ENCODE measurements at regions not wholly inside any gene's neighbourhood (a gene's known extent, or its start where the extent isn't known, plus 50 kb on each side); places are given as distances from the start of the nearest gene placed in this dataset.

- no peak overlapping the region for H3K9ac ChIP-seq (ENCODE audit: low read length in 5 of 5)
- H3K9me3 ChIP-seq (ENCODE audit: control insufficient read depth in 5 of 5, low read length in 5 of 5), result peaks cover 0 to 2% (median 0%) of the 10 kb centered on the region in 5 donors
- H3K36me3 ChIP-seq (ENCODE audit: control insufficient read depth in 5 of 5, insufficient read depth in 5 of 5, low read length in 5 of 5), result no peaks in the 10 kb centered on the region
- H3K4me1 ChIP-seq (ENCODE audit: control insufficient read depth in 5 of 5, insufficient read depth in 5 of 5, low read length in 5 of 5), result peaks cover 0 to 5% (median 0%) of the 10 kb centered on the region in 5 donors
- H3K27ac ChIP-seq (ENCODE audit: low read depth, low read length), result no peak overlapping the region
- no peak overlapping the region for H3K4me3 ChIP-seq (ENCODE audit: low read depth in 1 of 5, low read length in 5 of 5)
- peaks cover 0 to 22% (median 16%) of the 10 kb centered on the region in 5 donors for H3K27me3 ChIP-seq (ENCODE audit: control insufficient read depth in 5 of 5, insufficient read depth in 4 of 5, low read length in 5 of 5)
Measured at GRCh38 chr5:3105581-3105980, 354.1 kb upstream of the IRX2 start.

DNA sequence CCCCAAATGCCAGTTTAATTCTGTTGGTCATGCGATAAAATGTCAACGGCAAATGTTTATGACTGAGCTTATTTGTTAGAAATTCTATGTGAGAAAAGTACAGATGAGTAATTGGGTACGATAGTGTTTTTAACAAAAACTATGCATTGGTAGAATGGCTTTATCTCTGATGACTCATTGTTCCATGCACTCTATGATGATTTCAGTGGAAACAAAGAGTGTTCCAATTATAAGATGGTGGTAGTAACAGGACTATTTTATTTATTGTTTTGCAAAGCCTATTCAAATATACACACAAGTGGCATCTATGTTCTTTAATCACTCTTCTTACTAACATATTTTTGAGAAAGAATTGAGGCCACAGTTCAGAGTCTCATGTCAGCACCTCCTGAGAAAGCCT is 353.7 kb upstream of the IRX2 start:
- Histone ChIP-seq H3K4me1 (ENCODE audit: control insufficient read depth in 5 of 5, insufficient read depth in 5 of 5, low read length in 5 of 5) (peaks cover 0 to 5% (median 0%) of the 10 kb centered on the region in 5 donors), H3K36me3 (ENCODE audit: control insufficient read depth in 5 of 5, insufficient read depth in 5 of 5, low read length in 5 of 5) (no peaks in the 10 kb centered on the region), H3K4me3 (ENCODE audit: low read depth in 1 of 5, low read length in 5 of 5) (no peak overlapping the region), H3K9me3 (ENCODE audit: control insufficient read depth in 5 of 5, low read length in 5 of 5) (peaks cover 0 to 2% (median 0%) of the 10 kb centered on the region in 5 donors), H3K27ac (ENCODE audit: low read depth, low read length) (no peak overlapping the region), H3K27me3 (ENCODE audit: control insufficient read depth in 5 of 5, insufficient read depth in 4 of 5, low read length in 5 of 5) (peaks cover 0 to 23% (median 16%) of the 10 kb centered on the region in 5 donors), H3K9ac (ENCODE audit: low read length in 5 of 5) (no peak overlapping the region)

GRCh38 chr5:3104429-3105060 is 353.1 kb upstream of the IRX2 start:
- Histone ChIP-seq H3K27me3 (ENCODE audit: control insufficient read depth in 5 of 5, insufficient read depth in 4 of 5, low read length in 5 of 5) (peaks cover 0 to 26% (median 16%) of the 10 kb centered on the region in 5 donors), H3K27ac (ENCODE audit: low read depth, low read length) (no peak overlapping the region), H3K36me3 (ENCODE audit: control insufficient read depth in 5 of 5, insufficient read depth in 5 of 5, low read length in 5 of 5) (no peaks in the 10 kb centered on the region), H3K9ac (ENCODE audit: low read length in 5 of 5) (no peak overlapping the region), H3K4me1 (ENCODE audit: control insufficient read depth in 5 of 5, insufficient read depth in 5 of 5, low read length in 5 of 5) (peaks cover 0 to 5% (median 0%) of the 10 kb centered on the region in 5 donors), H3K4me3 (ENCODE audit: low read depth in 1 of 5, low read length in 5 of 5) (no peak overlapping the region), H3K9me3 (ENCODE audit: control insufficient read depth in 5 of 5, low read length in 5 of 5) (peaks cover 0 to 2% (median 0%) of the 10 kb centered on the region in 5 donors)

- peaks cover 0 to 23% (median 16%) of the 10 kb centered on the region in 5 donors for H3K27me3 ChIP-seq (ENCODE audit: control insufficient read depth in 5 of 5, insufficient read depth in 4 of 5, low read length in 5 of 5)
- H3K36me3 ChIP-seq (ENCODE audit: control insufficient read depth in 5 of 5, insufficient read depth in 5 of 5, low read length in 5 of 5), result no peaks in the 10 kb centered on the region
- no peak overlapping the region for H3K9ac ChIP-seq (ENCODE audit: low read length in 5 of 5)
- H3K27ac ChIP-seq (ENCODE audit: low read depth, low read length), result no peak overlapping the region
- no peak overlapping the region for H3K4me3 ChIP-seq (ENCODE audit: low read depth in 1 of 5, low read length in 5 of 5)
- peaks cover 0 to 2% (median 0%) of the 10 kb centered on the region in 5 donors for H3K9me3 ChIP-seq (ENCODE audit: control insufficient read depth in 5 of 5, low read length in 5 of 5)
- peaks cover 0 to 5% (median 0%) of the 10 kb centered on the region in 5 donors for H3K4me1 ChIP-seq (ENCODE audit: control insufficient read depth in 5 of 5, insufficient read depth in 5 of 5, low read length in 5 of 5)
Measured at GRCh38 chr5:3103262-3103811, 351.9 kb upstream of the IRX2 start.

GRCh38 chr5:3102531-3102930 is 351.1 kb upstream of the IRX2 start:
- no peaks in the 10 kb centered on the region for H3K36me3 ChIP-seq (ENCODE audit: control insufficient read depth in 5 of 5, insufficient read depth in 5 of 5, low read length in 5 of 5)
- H3K27me3 ChIP-seq (ENCODE audit: control insufficient read depth in 5 of 5, insufficient read depth in 4 of 5, low read length in 5 of 5), result peaks cover 0 to 21% (median 13%) of the 10 kb centered on the region in 5 donors
- peaks cover 0 to 2% (median 0%) of the 10 kb centered on the region in 5 donors for H3K9me3 ChIP-seq (ENCODE audit: control insufficient read depth in 5 of 5, low read length in 5 of 5)
- H3K27ac ChIP-seq (ENCODE audit: low read depth, low read length), result no peak overlapping the region
- no peak overlapping the region for H3K9ac ChIP-seq (ENCODE audit: low read length in 5 of 5)
- peaks cover 0 to 5% (median 0%) of the 10 kb centered on the region in 5 donors for H3K4me1 ChIP-seq (ENCODE audit: control insufficient read depth in 5 of 5, insufficient read depth in 5 of 5, low read length in 5 of 5)
- no peak overlapping the region for H3K4me3 ChIP-seq (ENCODE audit: low read depth in 1 of 5, low read length in 5 of 5)

DNA sequence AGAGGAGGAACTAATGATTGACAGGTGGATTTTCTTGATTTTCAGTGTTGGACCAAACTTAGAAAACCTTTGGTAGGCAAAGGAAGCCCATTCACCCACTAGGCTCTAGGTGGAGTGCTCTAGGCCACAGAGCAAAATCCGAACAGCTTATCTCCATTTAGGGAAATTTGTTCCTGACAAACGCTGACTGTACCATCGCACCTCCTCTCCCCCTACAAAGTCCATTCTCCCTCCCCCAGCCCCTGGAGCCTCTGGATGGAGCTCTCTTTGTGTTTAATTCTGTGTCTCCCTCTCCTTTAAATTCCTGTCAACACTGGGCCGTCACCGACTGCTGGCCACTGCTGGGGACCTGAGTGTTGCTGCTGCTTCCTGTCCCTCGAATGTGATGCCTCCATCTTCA is 350.1 kb upstream of the IRX2 start:
- no peak overlapping the region for H3K27ac ChIP-seq (ENCODE audit: low read depth, low read length)
- H3K36me3 ChIP-seq (ENCODE audit: control insufficient read depth in 5 of 5, insufficient read depth in 5 of 5, low read length in 5 of 5), result no peaks in the 10 kb centered on the region
- H3K9me3 ChIP-seq (ENCODE audit: control insufficient read depth in 5 of 5, low read length in 5 of 5), result peaks cover 0 to 2% (median 0%) of the 10 kb centered on the region in 5 donors
- H3K4me3 ChIP-seq (ENCODE audit: low read depth in 1 of 5, low read length in 5 of 5), result no peak overlapping the region
- H3K4me1 ChIP-seq (ENCODE audit: control insufficient read depth in 5 of 5, insufficient read depth in 5 of 5, low read length in 5 of 5), result peaks cover 0 to 5% (median 0%) of the 10 kb centered on the region in 5 donors
- H3K9ac ChIP-seq (ENCODE audit: low read length in 5 of 5), result no peak overlapping the region
- peaks cover 0 to 21% (median 4%) of the 10 kb centered on the region in 5 donors for H3K27me3 ChIP-seq (ENCODE audit: control insufficient read depth in 5 of 5, insufficient read depth in 4 of 5, low read length in 5 of 5)

- Histone ChIP-seq H3K36me3 (ENCODE audit: control insufficient read depth in 5 of 5, insufficient read depth in 5 of 5, low read length in 5 of 5) (no peaks in the 10 kb centered on the region), H3K9ac (ENCODE audit: low read length in 5 of 5) (no peak overlapping the region), H3K4me3 (ENCODE audit: low read depth in 1 of 5, low read length in 5 of 5) (no peak overlapping the region), H3K4me1 (ENCODE audit: control insufficient read depth in 5 of 5, insufficient read depth in 5 of 5, low read length in 5 of 5) (peaks cover 0 to 5% (median 0%) of the 10 kb centered on the region in 5 donors), H3K27me3 (ENCODE audit: control insufficient read depth in 5 of 5, insufficient read depth in 4 of 5, low read length in 5 of 5) (peaks cover 0 to 21% (median 4%) of the 10 kb centered on the region in 5 donors), H3K9me3 (ENCODE audit: control insufficient read depth in 5 of 5, low read length in 5 of 5) (peaks cover 0 to 2% (median 0%) of the 10 kb centered on the region in 5 donors), H3K27ac (ENCODE audit: low read depth, low read length) (no peak overlapping the region)
Measured at GRCh38 chr5:3100921-3101551, 349.6 kb upstream of the IRX2 start.

GRCh38 chr5:3099954-3100353 is 348.5 kb upstream of the IRX2 start:
- Histone ChIP-seq H3K27me3 (ENCODE audit: control insufficient read depth in 5 of 5, insufficient read depth in 4 of 5, low read length in 5 of 5) (peaks cover 0 to 21% (median 4%) of the 10 kb centered on the region in 5 donors), H3K27ac (ENCODE audit: low read depth, low read length) (no peak overlapping the region), H3K9ac (ENCODE audit: low read length in 5 of 5) (no peak overlapping the region), H3K4me1 (ENCODE audit: control insufficient read depth in 5 of 5, insufficient read depth in 5 of 5, low read length in 5 of 5) (peaks cover 0 to 5% (median 0%) of the 10 kb centered on the region in 5 donors), H3K36me3 (ENCODE audit: control insufficient read depth in 5 of 5, insufficient read depth in 5 of 5, low read length in 5 of 5) (no peaks in the 10 kb centered on the region), H3K4me3 (ENCODE audit: low read depth in 1 of 5, low read length in 5 of 5) (no peak overlapping the region), H3K9me3 (ENCODE audit: control insufficient read depth in 5 of 5, low read length in 5 of 5) (peaks cover 0 to 2% (median 0%) of the 10 kb centered on the region in 5 donors)

DNA sequence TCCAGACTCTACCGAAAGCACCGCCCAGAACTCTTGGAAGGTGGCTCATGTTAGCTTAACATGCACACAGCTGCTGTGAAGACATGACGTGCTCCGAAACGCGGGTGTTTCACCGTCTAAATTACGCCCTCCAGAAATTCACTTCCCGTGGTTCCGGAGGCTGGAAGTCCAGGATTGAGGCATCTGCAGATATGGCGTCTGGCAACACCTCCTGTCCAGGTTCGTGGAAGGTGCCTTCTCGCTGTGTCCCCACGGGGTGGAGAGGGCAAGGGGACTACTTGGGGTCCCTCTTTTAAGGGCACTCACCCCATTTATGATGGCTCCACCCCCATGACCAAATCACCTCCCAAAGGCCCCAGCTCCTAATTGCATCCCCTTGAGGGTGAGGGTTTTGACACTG is 348.0 kb upstream of the IRX2 start:
- Histone ChIP-seq H3K4me1 (ENCODE audit: control insufficient read depth in 5 of 5, insufficient read depth in 5 of 5, low read length in 5 of 5) (peaks cover 0 to 5% (median 0%) of the 10 kb centered on the region in 5 donors), H3K27me3 (ENCODE audit: control insufficient read depth in 5 of 5, insufficient read depth in 4 of 5, low read length in 5 of 5) (peaks cover 0 to 21% (median 4%) of the 10 kb centered on the region in 5 donors), H3K9me3 (ENCODE audit: control insufficient read depth in 5 of 5, low read length in 5 of 5) (peaks cover 0 to 2% (median 0%) of the 10 kb centered on the region in 5 donors)

DNA sequence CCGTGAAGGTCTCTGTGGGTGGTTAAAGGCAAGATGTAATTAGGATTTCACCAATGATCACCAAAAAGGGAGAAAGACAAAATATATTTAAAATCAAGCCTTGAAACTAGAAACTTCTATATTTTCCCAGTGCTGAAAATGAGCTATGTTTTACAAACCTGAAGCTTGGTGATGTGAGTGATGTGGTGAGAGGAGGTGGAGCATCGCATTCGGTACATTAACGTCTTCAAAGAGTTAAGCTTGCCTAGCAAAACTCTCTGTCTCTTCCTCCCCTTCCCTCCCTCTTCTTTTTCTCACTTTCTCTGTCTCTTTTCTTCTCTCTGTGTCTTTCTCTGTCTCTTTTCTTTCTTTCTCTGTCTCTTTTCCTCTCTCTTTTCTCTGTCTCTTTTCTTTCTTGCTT is 347.3 kb upstream of the IRX2 start:
- no peaks in the 10 kb centered on the region for H3K36me3 ChIP-seq (ENCODE audit: control insufficient read depth in 5 of 5, insufficient read depth in 5 of 5, low read length in 5 of 5)
- peaks cover 0 to 5% (median 0%) of the 10 kb centered on the region in 5 donors for H3K4me1 ChIP-seq (ENCODE audit: control insufficient read depth in 5 of 5, insufficient read depth in 5 of 5, low read length in 5 of 5)
- H3K4me3 ChIP-seq (ENCODE audit: low read depth in 1 of 5, low read length in 5 of 5), result no peak overlapping the region
- H3K9me3 ChIP-seq (ENCODE audit: control insufficient read depth in 5 of 5, low read length in 5 of 5), result peaks cover 0 to 2% (median 0%) of the 10 kb centered on the region in 5 donors
- no peak overlapping the region for H3K9ac ChIP-seq (ENCODE audit: low read length in 5 of 5)
- no peak overlapping the region for H3K27ac ChIP-seq (ENCODE audit: low read depth, low read length)
- H3K27me3 ChIP-seq (ENCODE audit: control insufficient read depth in 5 of 5, insufficient read depth in 4 of 5, low read length in 5 of 5), result peaks cover 0 to 21% (median 5%) of the 10 kb centered on the region in 5 donors

More for the DNA sequence above, 348.0 kb upstream of the IRX2 start:
- Histone ChIP-seq H3K4me3 (ENCODE audit: low read depth in 1 of 5, low read length in 5 of 5) (no peak overlapping the region), H3K36me3 (ENCODE audit: control insufficient read depth in 5 of 5, insufficient read depth in 5 of 5, low read length in 5 of 5) (no peaks in the 10 kb centered on the region), H3K9ac (ENCODE audit: low read length in 5 of 5) (no peak overlapping the region), H3K27ac (ENCODE audit: low read depth, low read length) (no peak overlapping the region)

Data from subcutaneous abdominal adipose tissue (tissue), 5 donors.